Activated B cell treated with CpG ODN at 0.5 μM for 24 hours (primary cell): ENCODE measurements at regions not wholly inside any gene's neighbourhood (a gene's known extent, or its start where the extent isn't known, plus 50 kb on each side); places are given as distances from the start of the nearest gene placed in this dataset.

Experiments used
- ATAC-seq: fragments of 200-7000 bp; cut with Tn5 transposase; one replicate; pipeline ENCODE4 v1.10.0; 2021; ENCODE audit warnings: low read depth, mild to moderate bottlenecking, moderate library complexity
- CTCF ChIA-PET: fragments of 350-600 bp; sonication (Branson Sonifier 250); formaldehyde crosslinking; loops from one replicate; lab custom pipeline; 2021; ENCODE audit warnings: antibody characterized with exemption; lab: Charles Lee
- POLR2A ChIA-PET: fragments of 350-600 bp; sonication (Branson Sonifier 250); formaldehyde crosslinking; loops from one replicate; lab custom pipeline; 2021; ENCODE audit warnings: antibody characterized with exemption; lab: Charles Lee
- DNase-seq: peaks from one replicate; pipeline ENCODE4 v3.0.0; 2022
- H3K27ac Mint-ChIP-seq: one replicate; pipeline ENCODE4 v1.8.0; 2020; ENCODE audit warnings: mixed read lengths
- H3K27me3 Mint-ChIP-seq: one replicate; pipeline ENCODE4 v1.8.0; 2021; ENCODE audit warnings: mixed read lengths
- H3K36me3 Mint-ChIP-seq: one replicate; pipeline ENCODE4 v1.8.0; 2021; ENCODE audit warnings: low read depth, mixed read lengths
- H3K4me1 Mint-ChIP-seq: one replicate; pipeline ENCODE4 v1.8.0; 2021; ENCODE audit warnings: mixed read lengths
- H3K4me3 Mint-ChIP-seq: one replicate; pipeline ENCODE4 v1.8.0; 2020; ENCODE audit warnings: mild to moderate bottlenecking, mixed read lengths
- H3K9me3 Mint-ChIP-seq: one replicate; pipeline ENCODE4 v1.8.0; 2020; ENCODE audit warnings: mixed read lengths
- CTCF ChIP-seq: fragments of 200-600 bp; IDR thresholded peaks from one replicate; pipeline ENCODE4 v1.8.0; 2022; ENCODE audit warnings: antibody characterized with exemption, mild to moderate bottlenecking
- intact Hi-C: fragments of 100-400 bp; cut with micrococcal nuclease; formaldehyde crosslinking; loops from one replicate; pipeline ENCODE4 v1.15.1; 2024

DNA sequence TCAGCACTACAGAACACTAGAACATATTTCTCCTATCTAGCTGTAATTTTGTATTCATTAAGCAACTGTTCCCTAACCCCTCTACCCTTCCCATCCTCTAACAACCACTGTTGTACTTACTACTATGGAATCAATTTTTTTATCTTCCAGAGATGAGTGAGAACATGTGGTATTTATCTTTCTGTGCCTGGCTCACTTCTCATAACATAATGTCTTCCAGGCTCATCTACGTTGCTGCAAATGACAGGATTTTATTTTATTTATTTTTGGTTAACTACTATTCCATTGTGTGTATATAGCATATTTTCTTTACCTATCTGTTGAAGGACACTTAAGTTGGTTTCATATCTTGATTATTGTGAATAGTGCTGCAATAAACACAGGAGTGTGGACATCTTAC lies 200.9 kb upstream of the CHRM2 start:
- CTCF ChIA-PET = no interaction called here
- Mint-ChIP-seq H3K27ac (no peak overlapping the region), H3K9me3 (peaks cover 11% of the 10 kb centered on the region), H3K4me1 (no peaks in the 10 kb centered on the region), H3K36me3 (no peaks in the 10 kb centered on the region), H3K27me3 (no peaks in the 10 kb centered on the region), H3K4me3 (no peak overlapping the region)
- intact Hi-C loops = no loop called here
- TF ChIP-seq CTCF = no peak
- ATAC-seq = no peak
- no peak for DNase-seq
- POLR2A ChIA-PET = no interaction called here

GRCh38 chr7:136665878-136666509 lies 202.5 kb upstream of the CHRM2 start:
- CTCF ChIA-PET = no interaction called here
- intact Hi-C loops = no loop called here

DNA sequence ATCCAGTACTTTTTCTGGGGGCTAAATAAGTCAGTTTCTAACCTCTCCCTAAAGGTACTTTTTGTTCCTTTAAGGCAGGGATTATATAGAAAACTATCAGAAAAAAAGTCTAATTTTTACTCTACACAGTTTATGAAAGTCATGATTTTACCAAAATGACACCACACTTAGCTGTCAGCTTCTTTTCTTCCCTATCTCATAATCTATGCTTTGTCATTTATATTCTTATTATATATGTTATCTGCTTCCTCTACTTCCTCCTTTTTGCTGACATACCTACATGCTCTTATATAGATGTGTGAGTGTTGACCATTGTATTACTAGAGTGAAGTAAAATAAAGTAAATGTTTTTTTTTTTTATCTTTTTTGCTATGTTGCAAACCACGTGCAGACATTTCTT lies 203.9 kb upstream of the CHRM2 start:
- H3K36me3 Mint-ChIP-seq = no peaks in the 10 kb centered on the region
- intact Hi-C loops = no loop called here
- H3K4me3 Mint-ChIP-seq = no peak overlapping the region
- H3K27me3 Mint-ChIP-seq = no peaks in the 10 kb centered on the region
- ChIA-PET POLR2A (no interaction called here), CTCF (no interaction called here)
- no peak for DNase-seq
- ATAC-seq = no peak
- TF ChIP-seq CTCF = no peak
- H3K27ac Mint-ChIP-seq = no peak overlapping the region
- H3K4me1 Mint-ChIP-seq = no peaks in the 10 kb centered on the region
- no peaks in the 10 kb centered on the region for H3K9me3 Mint-ChIP-seq

More at GRCh38 chr7:136665878-136666509, 202.5 kb upstream of the CHRM2 start:
- Mint-ChIP-seq H3K27ac (no peak overlapping the region), H3K4me1 (no peaks in the 10 kb centered on the region), H3K4me3 (no peak overlapping the region), H3K9me3 (no peaks in the 10 kb centered on the region), H3K36me3 (no peaks in the 10 kb centered on the region), H3K27me3 (no peaks in the 10 kb centered on the region)
- POLR2A ChIA-PET = no interaction called here
- no peak for TF ChIP-seq CTCF
- DNase-seq (no peak), ATAC-seq (no peak)

DNA sequence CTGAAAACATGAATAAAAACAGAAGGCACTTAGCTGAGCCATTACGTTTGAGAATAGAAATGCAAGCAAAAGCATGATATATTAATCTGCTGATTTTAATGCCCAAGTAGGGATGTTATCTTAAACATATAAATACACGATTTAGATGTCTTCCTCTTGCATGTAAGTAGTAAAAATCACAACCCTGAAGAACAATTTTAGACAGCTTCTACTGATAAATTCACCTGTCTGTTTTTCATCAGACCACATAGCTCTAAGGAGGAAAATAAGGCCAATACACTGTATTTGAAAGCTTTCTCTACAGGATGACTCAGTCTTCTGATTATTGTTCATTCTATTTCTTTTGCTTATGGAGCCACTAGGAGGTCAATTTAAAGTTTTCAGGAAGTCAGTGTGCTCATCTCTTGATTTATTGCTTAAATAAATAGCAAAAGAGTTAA lies 210.9 kb upstream of the CHRM2 start:
- Mint-ChIP-seq H3K9me3 (peaks cover 3% of the 10 kb centered on the region), H3K4me1 (no peaks in the 10 kb centered on the region), H3K27me3 (no peaks in the 10 kb centered on the region), H3K36me3 (no peaks in the 10 kb centered on the region), H3K4me3 (no peak overlapping the region), H3K27ac (no peak overlapping the region)
- intact Hi-C loops = no loop called here
- ChIA-PET POLR2A (no interaction called here), CTCF (no interaction called here)
- DNase-seq (no peak), ATAC-seq (no peak)
- no peak for TF ChIP-seq CTCF

- no peak for TF ChIP-seq CTCF
- H3K36me3 Mint-ChIP-seq = no peaks in the 10 kb centered on the region
- ChIA-PET POLR2A (no interaction called here), CTCF (no interaction called here)
- no peaks in the 10 kb centered on the region for H3K27me3 Mint-ChIP-seq
- H3K4me3 Mint-ChIP-seq = no peak overlapping the region
- no peaks in the 10 kb centered on the region for H3K4me1 Mint-ChIP-seq
- DNase-seq (no peak), ATAC-seq (no peak)
- H3K27ac Mint-ChIP-seq = no peak overlapping the region
- H3K9me3 Mint-ChIP-seq = peaks cover 3% of the 10 kb centered on the region
- intact Hi-C loops = no loop called here
Observed at GRCh38 chr7:136656516-136656915, 211.9 kb upstream of the CHRM2 start.
